ENCODE measurements at regions not wholly inside any gene's neighbourhood (a gene's known extent, or its start where the extent isn't known, plus 50 kb on each side); places are given as distances from the start of the nearest gene placed in this dataset.

GRCh38 chr18:43656547-43656946 lies 379.3 kb upstream of the SYT4 start:
- no peak for TF ChIP-seq POLR2A (IDR thresholded peaks at IDR 0.05; ENCODE audit: low read depth)
- no peak for TF ChIP-seq CTCF (IDR thresholded peaks at IDR 0.05)
- TF ChIP-seq POLR2AphosphoS5 (IDR thresholded peaks at IDR 0.05): no peak
